H1 (cell line): ENCODE measurements at regions not wholly inside any gene's neighbourhood (a gene's known extent, or its start where the extent isn't known, plus 50 kb on each side); places are given as distances from the start of the nearest gene placed in this dataset.

ENCODE experiments used
- CTCF ChIA-PET: fragments of 300-600 bp; sonication (Branson Sonifier 250); formaldehyde crosslinking; loops from one replicate; lab custom pipeline; 2021; ENCODE audit not compliant: partially characterized antibody; lab: Charles Lee
- POLR2A ChIA-PET: fragments of 300-600 bp; sonication (Branson Sonifier 250); formaldehyde crosslinking; loops from one replicate; lab custom pipeline; 2021; ENCODE audit warnings: inconsistent platforms; ENCODE audit not compliant: partially characterized antibody; lab: Charles Lee
- DNase-seq, 2 experiments: peaks; one replicate each; pipeline versions ENCODE4 v3.0.0 to v3.0.0-alpha.2; 2010 to 2022; ENCODE audit warnings: low spot score in 2 of 2, low read depth in 1 of 2, mixed read lengths in 1 of 2
- FAIRE-seq: peaks from 2 replicates; lab custom pipeline; 2011; peaks lifted over from hg19 to GRCh38; lab: Jason Lieb, UNC
- H2AFZ ChIP-seq: 2 replicates; pipeline ENCODE4 v1.8.1; 2012; ENCODE audit warnings: low read length, inconsistent platforms
- H2AK5ac ChIP-seq: 2 replicates; pipeline ENCODE4 v1.6.1; 2013; ENCODE audit warnings: low read depth, low read length
- H2BK120ac ChIP-seq: replicated peaks from 2 replicates; pipeline ENCODE3; 2013; ENCODE audit warnings: low read depth, low read length, inconsistent platforms
- H2BK12ac ChIP-seq: 2 replicates; pipeline ENCODE4 v1.6.1; 2013; ENCODE audit warnings: low read depth, low read length
- H2BK15ac ChIP-seq: 2 replicates; pipeline ENCODE4 v1.6.1; 2013; ENCODE audit warnings: low read length
- H2BK20ac ChIP-seq: 2 replicates; pipeline ENCODE4 v1.6.1; 2013; ENCODE audit warnings: low read length
- H2BK5ac ChIP-seq: 2 replicates; pipeline ENCODE4 v1.6.1; 2013; ENCODE audit warnings: low read depth, low read length
- H3K14ac ChIP-seq: 2 replicates; pipeline ENCODE4 v1.6.1; 2013; ENCODE audit warnings: inconsistent platforms; ENCODE audit not compliant: insufficient read length
- H3K18ac ChIP-seq: 2 replicates; pipeline ENCODE4 v1.6.1; 2013; ENCODE audit warnings: low read length; ENCODE audit errors: extremely low read depth
- H3K23ac ChIP-seq: 2 replicates; pipeline ENCODE4 v1.6.1; 2013; ENCODE audit warnings: inconsistent platforms; ENCODE audit not compliant: insufficient read length
- H3K23me2 ChIP-seq: 2 replicates; pipeline ENCODE4 v1.6.1; 2013; ENCODE audit warnings: low read depth, low read length
- H3K27ac ChIP-seq: 2 replicates; pipeline ENCODE4 v1.6.1; 2011; ENCODE audit warnings: low read depth, low read length, inconsistent platforms
- H3K27me3 ChIP-seq, 4 experiments: replicated peaks in 1 of 4; 1 replicate in 1 of 4; 2 replicates in 3 of 4; pipeline versions ENCODE4 v1.6.1 to v1.8.1; 2011 to 2013; ENCODE audit warnings: low read length in 3 of 4, mild to moderate bottlenecking in 3 of 4, inconsistent platforms in 2 of 4, mixed read lengths in 2 of 4, moderate library complexity in 1 of 4; ENCODE audit not compliant: control insufficient read depth in 3 of 4, insufficient read depth in 3 of 4; ENCODE audit errors: extremely low read depth in 1 of 4
- H3K36me3 ChIP-seq, 4 experiments: 2 replicates each; pipeline versions ENCODE4 v1.6.1 to v1.8.1; 2011 to 2013; ENCODE audit warnings: mild to moderate bottlenecking in 4 of 4, low read length in 3 of 4, moderate library complexity in 2 of 4, control low read depth in 1 of 4, inconsistent platforms in 1 of 4; ENCODE audit not compliant: insufficient read depth in 4 of 4, control insufficient read depth in 2 of 4
- H3K4ac ChIP-seq: replicated peaks from 2 replicates; pipeline ENCODE3; 2013; ENCODE audit warnings: low read length, low read depth, mixed read lengths, inconsistent platforms; ENCODE audit not compliant: insufficient read length
- H3K4me1 ChIP-seq, 4 experiments: replicated peaks in 1 of 4; 1 replicate in 1 of 4; 2 replicates in 3 of 4; pipeline versions ENCODE4 v1.6.1 to v1.8.1; 2011 to 2013; ENCODE audit warnings: low read length in 3 of 4, inconsistent platforms in 2 of 4, mixed read lengths in 1 of 4; ENCODE audit not compliant: insufficient read depth in 4 of 4, control insufficient read depth in 3 of 4
- H3K4me2 ChIP-seq, 2 experiments: 2 replicates each; pipeline versions ENCODE4 v1.6.1 to v1.8.1; 2011 to 2013; ENCODE audit warnings: low read depth in 2 of 2, low read length in 2 of 2, control low read depth in 1 of 2, inconsistent platforms in 1 of 2, mild to moderate bottlenecking in 1 of 2; ENCODE audit not compliant: insufficient read depth in 1 of 2
- H3K4me3 ChIP-seq, 4 experiments: fragments of 200-600, 300-600 bp in 1 of 4; sonication (generic), shearing (Covaris generic), sonication (Bioruptor Twin) in 1 of 4; 2 replicates each; pipeline versions ENCODE4 v1.5.1 to v1.8.1; 2011 to 2016; ENCODE audit warnings: low read length in 4 of 4, low read depth in 3 of 4, control low read depth in 2 of 4, inconsistent platforms in 2 of 4, mild to moderate bottlenecking in 2 of 4, mixed read lengths in 1 of 4, moderate library complexity in 1 of 4; ENCODE audit not compliant: insufficient read depth in 2 of 4; ENCODE audit errors: extremely low read depth in 1 of 4
- H3K56ac ChIP-seq: replicated peaks from 2 replicates; pipeline ENCODE3; 2013; ENCODE audit warnings: low read depth, mild to moderate bottlenecking, mixed read lengths, low read length, inconsistent platforms; ENCODE audit not compliant: insufficient read length
- H3K79me1 ChIP-seq: 2 replicates; pipeline ENCODE4 v1.6.1; 2013; ENCODE audit warnings: low read depth, low read length, control low read depth
- H3K79me2 ChIP-seq, 2 experiments: 2 replicates each; pipeline versions ENCODE4 v1.6.1 to v1.8.1; 2012 to 2013; ENCODE audit warnings: low read length in 2 of 2, mild to moderate bottlenecking in 2 of 2, inconsistent platforms in 1 of 2; ENCODE audit not compliant: insufficient read depth in 2 of 2, control insufficient read depth in 1 of 2
- H3K9ac ChIP-seq, 4 experiments: replicated peaks in 1 of 4; 1 replicate in 1 of 4; 2 replicates in 3 of 4; pipeline versions ENCODE4 v1.6.1 to v1.8.1; 2011 to 2013; ENCODE audit warnings: low read depth in 3 of 4, low read length in 3 of 4, control low read depth in 2 of 4, mild to moderate bottlenecking in 2 of 4, moderate library complexity in 2 of 4, inconsistent platforms in 1 of 4; ENCODE audit errors: extremely low read depth in 1 of 4
- H3K9me3 ChIP-seq, 2 experiments: 2 replicates each; pipeline versions ENCODE4 v1.6.1 to v1.8.1; 2012 to 2013; ENCODE audit warnings: mild to moderate bottlenecking in 2 of 2, moderate library complexity in 2 of 2, control low read depth in 1 of 2, inconsistent platforms in 1 of 2, low read depth in 1 of 2, low read length in 1 of 2, mixed read lengths in 1 of 2; ENCODE audit not compliant: insufficient read depth in 2 of 2
- H4K20me1 ChIP-seq, 2 experiments: replicated peaks in 1 of 2; 2 replicates each; pipeline versions ENCODE3 to v1.8.1; 2011 to 2013; ENCODE audit warnings: inconsistent platforms in 2 of 2, low read length in 2 of 2, mild to moderate bottlenecking in 1 of 2; ENCODE audit not compliant: insufficient read depth in 2 of 2, control insufficient read depth in 1 of 2
- H4K5ac ChIP-seq: 2 replicates; pipeline ENCODE4 v1.6.1; 2013; ENCODE audit warnings: low read length, low read depth, mixed read lengths, inconsistent platforms; ENCODE audit not compliant: insufficient read length
- H4K8ac ChIP-seq: 2 replicates; pipeline ENCODE4 v1.8.0; 2013; ENCODE audit warnings: mild to moderate bottlenecking, moderate library complexity, low read length, inconsistent platforms; ENCODE audit not compliant: insufficient read depth; ENCODE audit errors: extremely low read depth
- H4K91ac ChIP-seq: replicated peaks from 2 replicates; pipeline ENCODE3; 2013; ENCODE audit warnings: low read length, mixed read lengths, inconsistent platforms; ENCODE audit not compliant: insufficient read length
- ATF3 ChIP-seq: IDR thresholded peaks from 2 replicates; pipeline ENCODE4 v1.6.1; 2011; ENCODE audit warnings: low read depth, mild to moderate bottlenecking, low read length; ENCODE audit not compliant: insufficient read depth
- BCL11A ChIP-seq, 2 experiments: IDR thresholded peaks; one replicate each; pipeline ENCODE4 v1.6.1; 2011; ENCODE audit warnings: low read depth in 2 of 2, low read length in 2 of 2, mild to moderate bottlenecking in 2 of 2
- GABPA ChIP-seq: IDR thresholded peaks from 2 replicates; pipeline ENCODE4 v1.6.1; 2011; ENCODE audit warnings: mild to moderate bottlenecking, low read length, moderate library complexity, borderline replicate concordance; ENCODE audit not compliant: insufficient read depth
- KDM4A ChIP-seq: IDR thresholded peaks from one replicate; pipeline ENCODE4 v1.7.1; 2012; ENCODE audit warnings: low read depth, mild to moderate bottlenecking, moderate library complexity, low read length, inconsistent platforms; ENCODE audit not compliant: severe bottlenecking
- MAFK ChIP-seq: IDR thresholded peaks from 2 replicates; pipeline ENCODE4 v1.6.1; 2012; ENCODE audit warnings: low read depth, mild to moderate bottlenecking, improper control_type of control experiment, low read length
- POU5F1 ChIP-seq: IDR thresholded peaks from 2 replicates; pipeline ENCODE4 v1.6.1; 2011; ENCODE audit warnings: low read depth, mild to moderate bottlenecking, low read length, moderate library complexity
- RAD21 ChIP-seq, 2 experiments: IDR thresholded peaks in 1 of 2; conservative IDR thresholded peaks in 1 of 2; 2 replicates each; pipeline ENCODE4 v1.6.1; 2011; ENCODE audit warnings: low read depth in 2 of 2, low read length in 2 of 2, improper control_type of control experiment in 1 of 2, inconsistent platforms in 1 of 2, mild to moderate bottlenecking in 1 of 2, moderate library complexity in 1 of 2
- RBBP5 ChIP-seq: IDR thresholded peaks from 2 replicates; pipeline ENCODE4 v1.7.1; 2012; ENCODE audit warnings: low read depth, mild to moderate bottlenecking, inconsistent platforms, low read length, moderate library complexity, borderline replicate concordance
- RFX5 ChIP-seq: IDR thresholded peaks from 2 replicates; pipeline ENCODE4 v1.6.1; 2011; ENCODE audit warnings: low read depth, low read length, improper control_type of control experiment, borderline replicate concordance
- RNF2 ChIP-seq: fragments of 200-900, 300-1000 bp; sonication (generic); IDR thresholded peaks from 2 replicates; pipeline ENCODE4 v1.7.1; 2016; ENCODE audit warnings: borderline replicate concordance, low read depth, mild to moderate bottlenecking, antibody characterized with exemption, low read length; ENCODE audit not compliant: poor library complexity, severe bottlenecking; ENCODE audit errors: missing control alignments
- SP1 ChIP-seq: IDR thresholded peaks from 2 replicates; pipeline ENCODE4 v1.6.1; 2011; ENCODE audit warnings: low read depth, low read length
- TBP ChIP-seq: IDR thresholded peaks from 2 replicates; pipeline ENCODE4 v1.6.1; 2011; ENCODE audit warnings: low read depth, low read length, improper control_type of control experiment
- TCF12 ChIP-seq: IDR thresholded peaks from 2 replicates; pipeline ENCODE4 v1.6.1; 2011; ENCODE audit warnings: low read depth, mild to moderate bottlenecking, low read length
- WGBS, 2 experiments: shearing (Covaris generic) in 1 of 2; methylation state at CpG; one replicate each; pipeline versions ENCODE4 v1.1.6 to v1.1.7; 2013 to 2015; ENCODE audit warnings: low lambda C conversion rate in 2 of 2, mixed read lengths in 2 of 2, inconsistent platforms in 1 of 2, low coverage in 1 of 2, missing lambda C conversion rate in 1 of 2; ENCODE audit not compliant: insufficient replicate concordance in 2 of 2, insufficient coverage in 1 of 2, insufficient read length in 1 of 2; ENCODE audit errors: extremely low coverage in 1 of 2, missing lambda C conversion rate in 1 of 2; 5-methylcytosine and 5-hydroxymethylcytosine counted together
- TF ChIP-seq, protein P1 (sequence below): IDR thresholded peaks from 2 replicates; pipeline ENCODE4 v1.6.1; 2012; ENCODE audit warnings: inconsistent platforms

GRCh38 chr6:23016696-23017095 is 447.3 kb downstream of the HDGFL1 start:
- no peak for DNase-seq
- Histone ChIP-seq H3K23ac (no peak overlapping the region), H4K20me1 (no peaks in the 10 kb centered on the region), H2BK5ac (no peak overlapping the region), H4K8ac (no peak overlapping the region), H2BK15ac (no peak overlapping the region), H3K79me2 (no peaks in the 10 kb centered on the region), H3K14ac (no peak overlapping the region), H2BK20ac (no peak overlapping the region), H4K5ac (no peak overlapping the region), H2BK12ac (no peak overlapping the region), H3K23me2 (no peaks in the 10 kb centered on the region), H3K4me2 (no peak overlapping the region), H3K9ac (no peak overlapping the region), H2AK5ac (no peak overlapping the region), H3K18ac (no peak overlapping the region), H3K4me1 (no peaks in the 10 kb centered on the region; a peak in 2 of 7 replicates), H3K27me3 (no peaks in the 10 kb centered on the region), H3K36me3 (no peaks in the 10 kb centered on the region), H3K4me3 (no peak overlapping the region), H3K79me1 (no peaks in the 10 kb centered on the region), H4K91ac (no peak overlapping the region), H3K56ac (no peak overlapping the region), H2BK120ac (no peak overlapping the region), H2AFZ (no peak overlapping the region), H3K27ac (no peak overlapping the region), H3K9me3 (no peaks in the 10 kb centered on the region), H3K4ac (no peak overlapping the region)
- WGBS, 2 experiments = 92% methylated on average over 2 of the region's 2 CpGs; no CpG with 5 or more reads in 1 of the 2 experiments
- FAIRE-seq = no peak
- ChIA-PET CTCF (interaction anchor here (0.6 to 1.4 kb wide), 2 partner anchors 15 to 1067 kb away, joined by 3 read pairs; no protein-coding TSS in a partner anchor), POLR2A (no interaction called here)
- TF ChIP-seq RFX5 (no peak), BCL11A (IDR thresholded peaks at IDR 0.05; ENCODE audit: low read depth in 2 of 2, low read length in 2 of 2) (no peak), RBBP5 (no peak), GABPA (no peak), TBP (no peak), POU5F1 (no peak), RAD21 (IDR thresholded peaks at IDR 0.05 in 1 of 2, conservative IDR thresholded peaks at IDR 0.05 in 1 of 2; ENCODE audit: low read depth in 2 of 2, low read length in 2 of 2) (no peak), TCF12 (no peak), MAFK (no peak), KDM4A (no peak), SP1 (no peak), ATF3 (no peak), RNF2 (no peak)
- TF ChIP-seq, protein P1, sequence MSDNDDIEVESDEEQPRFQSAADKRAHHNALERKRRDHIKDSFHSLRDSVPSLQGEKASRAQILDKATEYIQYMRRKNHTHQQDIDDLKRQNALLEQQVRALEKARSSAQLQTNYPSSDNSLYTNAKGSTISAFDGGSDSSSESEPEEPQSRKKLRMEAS = no peak
